ENCODE measurements at regions not wholly inside any gene's neighbourhood (a gene's known extent, or its start where the extent isn't known, plus 50 kb on each side); places are given as distances from the start of the nearest gene placed in this dataset.

GRCh38 chr14:65794674-65795279 lies 382.2 kb downstream of the FUT8 start:
- Mint-ChIP-seq H3K27me3 (ENCODE audit: low read depth) (peaks cover 20% of the 10 kb centered on the region), H3K36me3 (ENCODE audit: low read depth) (no peaks in the 10 kb centered on the region), H3K27ac (no peak overlapping the region), H3K9me3 (no peaks in the 10 kb centered on the region), H3K4me1 (ENCODE audit: low read depth) (no peaks in the 10 kb centered on the region), H3K4me3 (no peak overlapping the region)

- H3K27me3 Mint-ChIP-seq (ENCODE audit: low read depth): peaks cover 32% of the 10 kb centered on the region
- no peaks in the 10 kb centered on the region for H3K36me3 Mint-ChIP-seq (ENCODE audit: low read depth)
- H3K27ac Mint-ChIP-seq: no peak overlapping the region
- no peaks in the 10 kb centered on the region for H3K4me1 Mint-ChIP-seq (ENCODE audit: low read depth)
- H3K4me3 Mint-ChIP-seq: no peak overlapping the region
- no peaks in the 10 kb centered on the region for H3K9me3 Mint-ChIP-seq
Observed at GRCh38 chr14:65798216-65798615, 385.7 kb downstream of the FUT8 start.

GRCh38 chr14:65800694-65801093 lies 388.2 kb downstream of the FUT8 start:
- peaks cover 30% of the 10 kb centered on the region for H3K27me3 Mint-ChIP-seq (ENCODE audit: low read depth)
- no peaks in the 10 kb centered on the region for H3K36me3 Mint-ChIP-seq (ENCODE audit: low read depth)
- no peaks in the 10 kb centered on the region for H3K9me3 Mint-ChIP-seq
- no peaks in the 10 kb centered on the region for H3K4me1 Mint-ChIP-seq (ENCODE audit: low read depth)
- no peak overlapping the region for H3K27ac Mint-ChIP-seq
- no peak overlapping the region for H3K4me3 Mint-ChIP-seq

- peaks cover 16% of the 10 kb centered on the region for H3K27me3 Mint-ChIP-seq (ENCODE audit: low read depth)
- H3K9me3 Mint-ChIP-seq: no peaks in the 10 kb centered on the region
- H3K36me3 Mint-ChIP-seq (ENCODE audit: low read depth): no peaks in the 10 kb centered on the region
- H3K4me1 Mint-ChIP-seq (ENCODE audit: low read depth): no peaks in the 10 kb centered on the region
- H3K4me3 Mint-ChIP-seq: no peak overlapping the region
- no peak overlapping the region for H3K27ac Mint-ChIP-seq
Observed at GRCh38 chr14:65802196-65802595, 389.7 kb downstream of the FUT8 start.

GRCh38 chr14:65803885-65804284 lies 391.4 kb downstream of the FUT8 start:
- no peaks in the 10 kb centered on the region for H3K9me3 Mint-ChIP-seq
- H3K36me3 Mint-ChIP-seq (ENCODE audit: low read depth): no peaks in the 10 kb centered on the region
- no peaks in the 10 kb centered on the region for H3K4me1 Mint-ChIP-seq (ENCODE audit: low read depth)
- H3K27me3 Mint-ChIP-seq (ENCODE audit: low read depth): peaks cover 12% of the 10 kb centered on the region
- no peak overlapping the region for H3K27ac Mint-ChIP-seq
- no peak overlapping the region for H3K4me3 Mint-ChIP-seq

GRCh38 chr14:65804439-65805112 lies 392.0 kb downstream of the FUT8 start:
- Mint-ChIP-seq H3K9me3 (no peaks in the 10 kb centered on the region), H3K27me3 (ENCODE audit: low read depth) (peaks cover 12% of the 10 kb centered on the region), H3K4me1 (ENCODE audit: low read depth) (no peaks in the 10 kb centered on the region), H3K27ac (no peak overlapping the region), H3K4me3 (no peak overlapping the region), H3K36me3 (ENCODE audit: low read depth) (no peaks in the 10 kb centered on the region)

GRCh38 chr14:65805113-65805473 lies 392.6 kb downstream of the FUT8 start:
- H3K4me1 Mint-ChIP-seq (ENCODE audit: low read depth): no peaks in the 10 kb centered on the region
- no peak overlapping the region for H3K27ac Mint-ChIP-seq
- H3K36me3 Mint-ChIP-seq (ENCODE audit: low read depth): no peaks in the 10 kb centered on the region
- peaks cover 14% of the 10 kb centered on the region for H3K27me3 Mint-ChIP-seq (ENCODE audit: low read depth)
- H3K4me3 Mint-ChIP-seq: no peak overlapping the region
- H3K9me3 Mint-ChIP-seq: no peaks in the 10 kb centered on the region

- Mint-ChIP-seq H3K9me3 (peaks cover 4% of the 10 kb centered on the region), H3K27me3 (ENCODE audit: low read depth) (peaks cover 19% of the 10 kb centered on the region), H3K4me1 (ENCODE audit: low read depth) (peaks cover 2% of the 10 kb centered on the region), H3K27ac (no peak overlapping the region), H3K4me3 (no peak overlapping the region), H3K36me3 (ENCODE audit: low read depth) (no peaks in the 10 kb centered on the region)
Observed at GRCh38 chr14:65808390-65808789, 395.9 kb downstream of the FUT8 start.

- Mint-ChIP-seq H3K27me3 (ENCODE audit: low read depth) (peaks cover 24% of the 10 kb centered on the region), H3K27ac (no peak overlapping the region), H3K4me1 (ENCODE audit: low read depth) (peaks cover 2% of the 10 kb centered on the region), H3K4me3 (no peak overlapping the region), H3K9me3 (peaks cover 4% of the 10 kb centered on the region), H3K36me3 (ENCODE audit: low read depth) (no peaks in the 10 kb centered on the region)
Observed at GRCh38 chr14:65810322-65810721, 397.8 kb downstream of the FUT8 start.

GRCh38 chr14:65813760-65814384 lies 401.3 kb downstream of the FUT8 start:
- Mint-ChIP-seq H3K27ac (no peak overlapping the region), H3K4me3 (no peak overlapping the region), H3K4me1 (ENCODE audit: low read depth) (peaks cover 2% of the 10 kb centered on the region), H3K9me3 (peaks cover 4% of the 10 kb centered on the region), H3K36me3 (ENCODE audit: low read depth) (no peaks in the 10 kb centered on the region), H3K27me3 (ENCODE audit: low read depth) (peaks cover 24% of the 10 kb centered on the region)

- no peak overlapping the region for H3K4me3 Mint-ChIP-seq
- H3K9me3 Mint-ChIP-seq: peaks cover 4% of the 10 kb centered on the region
- H3K27me3 Mint-ChIP-seq (ENCODE audit: low read depth): peaks cover 21% of the 10 kb centered on the region
- H3K27ac Mint-ChIP-seq: no peak overlapping the region
- no peaks in the 10 kb centered on the region for H3K36me3 Mint-ChIP-seq (ENCODE audit: low read depth)
- peaks cover 2% of the 10 kb centered on the region for H3K4me1 Mint-ChIP-seq (ENCODE audit: low read depth)
Observed at GRCh38 chr14:65815127-65815526, 402.6 kb downstream of the FUT8 start.

GRCh38 chr14:65817011-65817410 lies 404.5 kb downstream of the FUT8 start:
- Mint-ChIP-seq H3K36me3 (ENCODE audit: low read depth) (no peaks in the 10 kb centered on the region), H3K4me3 (no peak overlapping the region), H3K27me3 (ENCODE audit: low read depth) (peaks cover 6% of the 10 kb centered on the region), H3K9me3 (no peaks in the 10 kb centered on the region), H3K27ac (no peak overlapping the region), H3K4me1 (ENCODE audit: low read depth) (no peaks in the 10 kb centered on the region)

- Mint-ChIP-seq H3K27me3 (ENCODE audit: low read depth) (peaks cover 2% of the 10 kb centered on the region), H3K4me3 (no peak overlapping the region), H3K27ac (no peak overlapping the region), H3K9me3 (no peaks in the 10 kb centered on the region), H3K4me1 (ENCODE audit: low read depth) (peaks cover 4% of the 10 kb centered on the region), H3K36me3 (ENCODE audit: low read depth) (no peaks in the 10 kb centered on the region)
Observed at GRCh38 chr14:65819569-65819968, 407.0 kb downstream of the FUT8 start.

- H3K27ac Mint-ChIP-seq: no peak overlapping the region
- no peaks in the 10 kb centered on the region for H3K36me3 Mint-ChIP-seq (ENCODE audit: low read depth)
- peaks cover 11% of the 10 kb centered on the region for H3K27me3 Mint-ChIP-seq (ENCODE audit: low read depth)
- peaks cover 8% of the 10 kb centered on the region for H3K4me1 Mint-ChIP-seq (ENCODE audit: low read depth)
- no peak overlapping the region for H3K4me3 Mint-ChIP-seq
- no peaks in the 10 kb centered on the region for H3K9me3 Mint-ChIP-seq
Observed at GRCh38 chr14:65821224-65821753, 408.8 kb downstream of the FUT8 start.

All from T-helper 1 cell treated with Interleukin-12 subunit alpha and Interleukin-12 subunit beta and Interleukin-4 antibody, amounts not matched to agents 30 μg/mL and 1 μg/mL, for 36 hours (primary cell).